ENCODE measurements at regions not wholly inside any gene's neighbourhood (a gene's known extent, or its start where the extent isn't known, plus 50 kb on each side); places are given as distances from the start of the nearest gene placed in this dataset.

- no peak for TF ChIP-seq TAF1 (IDR thresholded peaks at IDR 0.05; ENCODE audit: borderline replicate concordance, insufficient read depth, low read length)
- no peak for TF ChIP-seq REST (IDR thresholded peaks at IDR 0.05; ENCODE audit: insufficient read depth in 1 of 2, low read depth in 2 of 2, low read length in 2 of 2)
- TF ChIP-seq POLR2AphosphoS5 (IDR thresholded peaks at IDR 0.05; ENCODE audit: low read depth, low read length), result no peak
- no peak for TF ChIP-seq FOXP2 (optimal IDR thresholded peaks at IDR 0.05; ENCODE audit: borderline replicate concordance, extremely low read depth, extremely low read length, insufficient read depth)
- TF ChIP-seq SIN3A (IDR thresholded peaks at IDR 0.05; ENCODE audit: borderline replicate concordance, insufficient read depth, low read length), result no peak
These were observed 190.0 kb upstream of the MKI67 start for GRCh38 chr10:128316121-128316726.

GRCh38 chr10:128316925-128317324 lies 190.7 kb upstream of the MKI67 start:
- TF ChIP-seq SIN3A (IDR thresholded peaks at IDR 0.05; ENCODE audit: borderline replicate concordance, insufficient read depth, low read length) (no peak), FOXP2 (optimal IDR thresholded peaks at IDR 0.05; ENCODE audit: borderline replicate concordance, extremely low read depth, extremely low read length, insufficient read depth) (no peak), POLR2AphosphoS5 (IDR thresholded peaks at IDR 0.05; ENCODE audit: low read depth, low read length) (no peak), REST (IDR thresholded peaks at IDR 0.05; ENCODE audit: insufficient read depth in 1 of 2, low read depth in 2 of 2, low read length in 2 of 2) (no peak)

GRCh38 chr10:128318366-128318765 lies 192.1 kb upstream of the MKI67 start:
- TF ChIP-seq FOXP2 (optimal IDR thresholded peaks at IDR 0.05; ENCODE audit: borderline replicate concordance, extremely low read depth, extremely low read length, insufficient read depth), result no peak
- no peak for TF ChIP-seq SIN3A (IDR thresholded peaks at IDR 0.05; ENCODE audit: borderline replicate concordance, insufficient read depth, low read length)
- no peak for TF ChIP-seq POLR2AphosphoS5 (IDR thresholded peaks at IDR 0.05; ENCODE audit: low read depth, low read length)
- TF ChIP-seq REST (IDR thresholded peaks at IDR 0.05; ENCODE audit: insufficient read depth in 1 of 2, low read depth in 2 of 2, low read length in 2 of 2), result no peak
- TF ChIP-seq TAF1 (IDR thresholded peaks at IDR 0.05; ENCODE audit: borderline replicate concordance, insufficient read depth, low read length), result no peak

GRCh38 chr10:128318913-128319312 lies 192.7 kb upstream of the MKI67 start:
- TF ChIP-seq FOXP2 (optimal IDR thresholded peaks at IDR 0.05; ENCODE audit: borderline replicate concordance, extremely low read depth, extremely low read length, insufficient read depth), result no peak
- no peak for TF ChIP-seq SIN3A (IDR thresholded peaks at IDR 0.05; ENCODE audit: borderline replicate concordance, insufficient read depth, low read length)
- TF ChIP-seq POLR2AphosphoS5 (IDR thresholded peaks at IDR 0.05; ENCODE audit: low read depth, low read length), result no peak
- TF ChIP-seq REST (IDR thresholded peaks at IDR 0.05; ENCODE audit: insufficient read depth in 1 of 2, low read depth in 2 of 2, low read length in 2 of 2), result no peak
- TF ChIP-seq TAF1 (IDR thresholded peaks at IDR 0.05; ENCODE audit: borderline replicate concordance, insufficient read depth, low read length), result no peak

GRCh38 chr10:128322106-128322505 lies 195.9 kb upstream of the MKI67 start:
- TF ChIP-seq FOXP2 (optimal IDR thresholded peaks at IDR 0.05; ENCODE audit: borderline replicate concordance, extremely low read depth, extremely low read length, insufficient read depth) (no peak), REST (IDR thresholded peaks at IDR 0.05; ENCODE audit: insufficient read depth in 1 of 2, low read depth in 2 of 2, low read length in 2 of 2) (no peak), POLR2AphosphoS5 (IDR thresholded peaks at IDR 0.05; ENCODE audit: low read depth, low read length) (no peak), TAF1 (IDR thresholded peaks at IDR 0.05; ENCODE audit: borderline replicate concordance, insufficient read depth, low read length) (no peak), SIN3A (IDR thresholded peaks at IDR 0.05; ENCODE audit: borderline replicate concordance, insufficient read depth, low read length) (no peak)

Data from PFSK-1 (cell line).